ENCODE measurements at regions not wholly inside any gene's neighbourhood (a gene's known extent, or its start where the extent isn't known, plus 50 kb on each side); places are given as distances from the start of the nearest gene placed in this dataset.
"Not testable (repeated sequence)": the region's sequence is repeated elsewhere in the genome, so short reads cannot be mapped to it uniquely, and the experiment has no call there.

DNA sequence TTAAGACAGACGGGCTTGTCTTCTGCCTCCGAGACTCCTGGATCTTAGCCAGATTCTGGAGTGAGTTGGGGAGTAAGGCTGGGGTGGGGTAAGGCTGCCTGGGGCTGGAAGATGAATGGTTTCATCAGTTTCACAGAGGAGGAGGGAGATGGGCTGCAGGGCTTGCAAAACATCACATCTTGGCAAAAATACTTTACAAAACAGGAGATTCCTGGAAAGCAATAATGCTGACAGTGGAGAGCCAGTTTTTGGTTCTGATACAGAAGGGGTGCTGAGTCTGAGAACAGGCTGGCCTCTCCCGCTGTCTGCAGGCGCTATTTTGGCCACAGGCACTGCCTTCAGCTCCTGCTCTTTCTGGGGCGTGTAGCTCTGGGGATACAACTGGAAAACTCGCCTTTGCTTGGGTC, 83.4 kb upstream of the KCNE2 start:
- peak; percentile 58 for DNase-seq (ENCODE audit: low read depth)

DNA sequence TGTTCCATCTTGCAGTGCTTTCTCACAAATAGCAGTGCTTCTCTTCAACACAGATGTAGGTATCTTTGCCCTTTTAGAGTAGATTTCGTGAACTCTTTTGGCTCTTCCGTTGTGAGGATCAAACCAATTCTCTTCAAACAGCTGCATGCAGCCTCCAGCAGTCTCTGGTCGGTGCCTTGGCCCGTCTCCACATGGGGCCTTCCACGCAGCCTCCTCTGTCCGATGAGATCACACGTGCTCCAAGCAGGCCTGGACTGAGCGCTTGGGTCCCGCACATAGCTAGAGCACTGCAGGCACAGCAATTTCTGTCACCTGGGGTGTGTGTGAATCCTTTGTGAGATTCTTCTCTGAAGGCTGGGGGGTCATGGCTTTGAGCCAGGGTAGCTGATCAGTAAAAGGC, 82.8 kb upstream of the KCNE2 start:
- TF ChIP-seq, protein P1, sequence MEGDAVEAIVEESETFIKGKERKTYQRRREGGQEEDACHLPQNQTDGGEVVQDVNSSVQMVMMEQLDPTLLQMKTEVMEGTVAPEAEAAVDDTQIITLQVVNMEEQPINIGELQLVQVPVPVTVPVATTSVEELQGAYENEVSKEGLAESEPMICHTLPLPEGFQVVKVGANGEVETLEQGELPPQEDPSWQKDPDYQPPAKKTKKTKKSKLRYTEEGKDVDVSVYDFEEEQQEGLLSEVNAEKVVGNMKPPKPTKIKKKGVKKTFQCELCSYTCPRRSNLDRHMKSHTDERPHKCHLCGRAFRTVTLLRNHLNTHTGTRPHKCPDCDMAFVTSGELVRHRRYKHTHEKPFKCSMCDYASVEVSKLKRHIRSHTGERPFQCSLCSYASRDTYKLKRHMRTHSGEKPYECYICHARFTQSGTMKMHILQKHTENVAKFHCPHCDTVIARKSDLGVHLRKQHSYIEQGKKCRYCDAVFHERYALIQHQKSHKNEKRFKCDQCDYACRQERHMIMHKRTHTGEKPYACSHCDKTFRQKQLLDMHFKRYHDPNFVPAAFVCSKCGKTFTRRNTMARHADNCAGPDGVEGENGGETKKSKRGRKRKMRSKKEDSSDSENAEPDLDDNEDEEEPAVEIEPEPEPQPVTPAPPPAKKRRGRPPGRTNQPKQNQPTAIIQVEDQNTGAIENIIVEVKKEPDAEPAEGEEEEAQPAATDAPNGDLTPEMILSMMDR (conservative IDR thresholded peaks at IDR 0.05; ENCODE audit: low read length), result no peak
- no peak for DNase-seq (ENCODE audit: low read depth)
- H3K4me3 ChIP-seq (ENCODE audit: low read length), result no peak overlapping the region

More for the DNA sequence above, 83.4 kb upstream of the KCNE2 start:
- TF ChIP-seq, protein P1 (conservative IDR thresholded peaks at IDR 0.05; ENCODE audit: low read length), result no peak
- no peak overlapping the region for H3K4me3 ChIP-seq (ENCODE audit: low read length)

DNA sequence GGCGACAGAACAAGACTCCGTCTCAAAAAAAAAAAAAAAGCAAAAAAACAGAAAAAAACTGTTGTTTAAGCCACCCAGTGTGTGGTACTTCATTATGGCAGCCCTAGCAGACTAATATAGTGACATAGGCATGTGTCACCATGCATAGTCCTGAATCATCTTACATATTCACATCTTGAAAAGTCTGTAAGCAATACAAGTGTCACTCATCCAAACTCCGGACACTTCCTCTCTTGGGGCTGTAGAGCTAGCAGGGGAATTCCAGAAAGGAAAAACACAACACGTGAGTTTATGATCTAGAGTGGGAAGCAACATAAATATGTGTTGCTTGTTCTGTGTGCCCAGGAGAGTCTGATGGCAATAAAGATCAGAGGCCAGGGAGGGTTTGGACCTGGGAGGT, 81.6 kb upstream of the KCNE2 start:
- DNase-seq (ENCODE audit: low read depth), result no peak
- TF ChIP-seq, protein P1 (conservative IDR thresholded peaks at IDR 0.05; ENCODE audit: low read length), result no peak
- H3K4me3 ChIP-seq (ENCODE audit: low read length), result no peak overlapping the region

- no peak for DNase-seq (ENCODE audit: low read depth)
Measured at GRCh38 chr21:34284666-34285065, 79.1 kb upstream of the KCNE2 start.

DNA sequence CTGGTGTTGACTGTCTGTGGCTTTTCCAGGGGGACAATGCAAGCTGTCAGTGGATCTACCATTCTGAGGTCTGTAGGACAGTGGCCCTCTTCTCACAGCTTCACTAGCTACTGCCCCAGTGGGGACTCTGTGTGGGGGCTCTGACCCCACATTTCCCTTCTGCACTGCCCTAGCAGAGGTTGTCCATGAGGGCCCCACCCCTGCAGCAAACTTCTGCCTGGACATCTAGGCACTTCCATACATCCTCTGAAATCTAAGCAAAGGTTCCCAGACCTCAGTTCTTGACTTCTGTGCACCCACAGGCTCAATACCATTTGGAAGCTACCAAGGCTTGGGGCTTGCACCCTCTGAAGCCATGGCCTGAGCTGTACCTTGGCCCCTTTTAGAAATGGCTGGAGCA, 75.8 kb upstream of the KCNE2 start:
- DNase-seq (ENCODE audit: low read depth); H3K4me3 ChIP-seq (ENCODE audit: low read length): not testable (repeated sequence)

More at GRCh38 chr21:34284666-34285065, 79.1 kb upstream of the KCNE2 start:
- TF ChIP-seq, protein P1 (conservative IDR thresholded peaks at IDR 0.05; ENCODE audit: low read length), result no peak
- H3K4me3 ChIP-seq (ENCODE audit: low read length), result no peak overlapping the region

GRCh38 chr21:34289856-34290255, 74.0 kb upstream of the KCNE2 start:
- TF ChIP-seq, protein P1 (conservative IDR thresholded peaks at IDR 0.05; ENCODE audit: low read length), result no peak
- no peak overlapping the region for H3K4me3 ChIP-seq (ENCODE audit: low read length)
- DNase-seq (ENCODE audit: low read depth), result no peak

GRCh38 chr21:34296878-34297277, 66.9 kb upstream of the KCNE2 start:
- H3K4me3 ChIP-seq (ENCODE audit: low read length), result no peak overlapping the region
- DNase-seq (ENCODE audit: low read depth), result no peak
- TF ChIP-seq, protein P1 (conservative IDR thresholded peaks at IDR 0.05; ENCODE audit: low read length), result no peak
